ENCODE measurements at regions not wholly inside any gene's neighbourhood (a gene's known extent, or its start where the extent isn't known, plus 50 kb on each side); places are given as distances from the start of the nearest gene placed in this dataset.

GRCh38 chr10:2097937-2098336 lies 360.6 kb upstream of the ADARB2 start (continued):
- no peak for TF ChIP-seq ZSCAN5A (tag by site-specific recombination; IDR thresholded peaks at IDR 0.05)

GRCh38 chr10:2094171-2094570 lies 356.8 kb upstream of the ADARB2 start:
- H3K4me3 ChIP-seq (ENCODE audit: low read depth, low read length), result no peak overlapping the region
- H3K36me3 ChIP-seq (ENCODE audit: control insufficient read depth in 2 of 2, insufficient read depth in 1 of 2, low read length in 2 of 2), result no peaks in the 10 kb centered on the region
- CTCF ChIA-PET, result interaction anchor here (0.5 kb wide), 1 partner anchor 13 kb away, joined by 3 read pairs; no protein-coding TSS in a partner anchor
- no peak overlapping the region for H3K27ac ChIP-seq (ENCODE audit: extremely low read depth, low read depth, low read length)
- TF ChIP-seq KLF10 (tag by site-specific recombination; IDR thresholded peaks at IDR 0.05), result no peak
- TF ChIP-seq ZXDB (tag by site-specific recombination; IDR thresholded peaks at IDR 0.05), result no peak
- no peak for TF ChIP-seq ZNF654 (tag by site-specific recombination; IDR thresholded peaks at IDR 0.05; ENCODE audit: low read depth)
- no peak for TF ChIP-seq RBAK (tag by site-specific recombination; IDR thresholded peaks at IDR 0.05)
- TF ChIP-seq ZNF184 (tag by site-specific recombination; IDR thresholded peaks at IDR 0.05), result no peak
- no peak for TF ChIP-seq SP2 (tag by site-specific recombination; IDR thresholded peaks at IDR 0.05)
- no peak for TF ChIP-seq ZNF350 (tag by site-specific recombination; IDR thresholded peaks at IDR 0.05)
- no peak for TF ChIP-seq HOXC10 (CRISPR knock-in tag; IDR thresholded peaks at IDR 0.05)
- TF ChIP-seq ZNF529 (tag by site-specific recombination; IDR thresholded peaks at IDR 0.05; ENCODE audit: insufficient replicate concordance), result no peak
- no peak for TF ChIP-seq PATZ1 (tag by site-specific recombination; IDR thresholded peaks at IDR 0.05)
- no peak for TF ChIP-seq ZNF169 (tag by site-specific recombination; IDR thresholded peaks at IDR 0.05)
- TF ChIP-seq OSR2 (tag by site-specific recombination; IDR thresholded peaks at IDR 0.05), result no peak
- TF ChIP-seq KLF1 (tag by site-specific recombination; IDR thresholded peaks at IDR 0.05), result no peak
- no peak for TF ChIP-seq ZNF37A (tag by site-specific recombination; IDR thresholded peaks at IDR 0.05)
- no peak for TF ChIP-seq ZBTB17 (tag by site-specific recombination; IDR thresholded peaks at IDR 0.05)
- TF ChIP-seq SP7 (tag by site-specific recombination; IDR thresholded peaks at IDR 0.05), result no peak
- TF ChIP-seq ZNF600 (tag by site-specific recombination; IDR thresholded peaks at IDR 0.05), result no peak
- TF ChIP-seq ZNF175 (tag by site-specific recombination; IDR thresholded peaks at IDR 0.05), result no peak
- no peaks in the 10 kb centered on the region for H3K4me1 ChIP-seq (ENCODE audit: control insufficient read depth, insufficient read depth, low read length)
- POLR2A ChIA-PET, result no interaction called here
- no peaks in the 10 kb centered on the region for H3K9me3 ChIP-seq (ENCODE audit: control insufficient read depth, insufficient read depth, low read depth, low read length)

- Histone ChIP-seq H3K27ac (ENCODE audit: extremely low read depth, low read depth, low read length) (no peak overlapping the region), H3K4me3 (ENCODE audit: low read depth, low read length) (no peak overlapping the region)
- CTCF ChIA-PET, result interaction anchor here (0.7 kb wide), 1 partner anchor 106 kb away, joined by 3 read pairs; no protein-coding TSS in a partner anchor
- no peak for TF ChIP-seq ZBTB11 (tag by site-specific recombination; conservative IDR thresholded peaks at IDR 0.05; ENCODE audit: low read depth)
- TF ChIP-seq ZNF585B (tag by site-specific recombination; IDR thresholded peaks at IDR 0.05), result no peak
- no peak for TF ChIP-seq ZNF324 (tag by site-specific recombination; IDR thresholded peaks at IDR 0.05)
- TF ChIP-seq ZNF510 (tag by site-specific recombination; IDR thresholded peaks at IDR 0.05; ENCODE audit: insufficient replicate concordance), result no peak
- no peak for TF ChIP-seq ZNF311 (tag by site-specific recombination; IDR thresholded peaks at IDR 0.05; ENCODE audit: borderline replicate concordance)
- no peak for TF ChIP-seq ZNF791 (tag by site-specific recombination; IDR thresholded peaks at IDR 0.05)
- TF ChIP-seq BCL6B (tag by site-specific recombination; IDR thresholded peaks at IDR 0.05), result no peak
- TF ChIP-seq ZBTB20 (tag by site-specific recombination; IDR thresholded peaks at IDR 0.05), result no peak
- no peak for TF ChIP-seq ZNF133 (tag by site-specific recombination; IDR thresholded peaks at IDR 0.05)
- no peak for TF ChIP-seq ZNF37A (tag by site-specific recombination; IDR thresholded peaks at IDR 0.05)
- TF ChIP-seq ZNF433 (tag by site-specific recombination; IDR thresholded peaks at IDR 0.05; ENCODE audit: low read depth), result no peak
These were observed 346.3 kb upstream of the ADARB2 start for GRCh38 chr10:2083591-2083990.

More at GRCh38 chr10:2083591-2083990, 346.3 kb upstream of the ADARB2 start:
- no peaks in the 10 kb centered on the region for H3K9me3 ChIP-seq (ENCODE audit: control insufficient read depth, insufficient read depth, low read depth, low read length)
- no peaks in the 10 kb centered on the region for H3K4me1 ChIP-seq (ENCODE audit: control insufficient read depth, insufficient read depth, low read length)
- POLR2A ChIA-PET, result no interaction called here
- no peaks in the 10 kb centered on the region for H3K36me3 ChIP-seq (ENCODE audit: control insufficient read depth in 2 of 2, insufficient read depth in 1 of 2, low read length in 2 of 2)
